NCI-H82 (cell line): ENCODE measurements at regions not wholly inside any gene's neighbourhood (a gene's known extent, or its start where the extent isn't known, plus 50 kb on each side); places are given as distances from the start of the nearest gene placed in this dataset.
A peak's percentile ranks its signal among the peaks of the same experiment; 100 is the strongest.

ENCODE experiments used
- DNase-seq: peaks from one replicate; lab custom pipeline; 2025; lab: John Stamatoyannopoulos, UW

DNA sequence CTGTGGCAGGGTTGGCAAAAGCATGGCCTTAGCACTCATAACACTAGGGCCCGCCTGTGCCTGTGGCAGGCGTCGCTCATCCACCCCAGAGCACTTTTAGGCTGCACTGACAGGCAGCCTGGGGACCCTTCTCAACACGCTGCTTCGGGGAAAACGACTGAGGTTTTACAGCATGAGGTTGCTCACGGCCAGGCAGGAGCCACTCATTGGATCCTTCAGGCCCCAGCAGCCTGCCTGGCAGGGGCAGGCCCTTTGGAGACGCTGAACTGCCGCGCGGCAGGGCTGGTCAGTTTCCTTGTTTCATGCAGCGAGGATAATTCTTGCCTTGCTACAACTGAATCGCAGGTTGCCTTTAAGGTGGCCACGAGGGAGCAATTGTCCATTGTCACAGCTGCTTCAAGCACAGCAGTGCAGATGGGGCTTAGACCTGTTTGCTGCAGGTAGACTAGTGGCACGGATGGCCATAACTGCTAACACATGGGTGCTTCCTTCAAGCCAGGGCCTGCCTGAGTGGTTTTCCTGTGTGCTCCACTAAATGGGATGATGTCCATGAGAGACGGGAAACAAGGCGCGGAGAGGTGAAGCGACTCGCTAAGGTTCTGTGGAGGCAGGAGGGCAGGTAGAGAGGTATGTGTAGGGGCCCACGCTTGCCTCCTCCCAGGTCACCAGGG lies 49.9 kb upstream of the HS6ST1 start:
- no peak for DNase-seq

DNA sequence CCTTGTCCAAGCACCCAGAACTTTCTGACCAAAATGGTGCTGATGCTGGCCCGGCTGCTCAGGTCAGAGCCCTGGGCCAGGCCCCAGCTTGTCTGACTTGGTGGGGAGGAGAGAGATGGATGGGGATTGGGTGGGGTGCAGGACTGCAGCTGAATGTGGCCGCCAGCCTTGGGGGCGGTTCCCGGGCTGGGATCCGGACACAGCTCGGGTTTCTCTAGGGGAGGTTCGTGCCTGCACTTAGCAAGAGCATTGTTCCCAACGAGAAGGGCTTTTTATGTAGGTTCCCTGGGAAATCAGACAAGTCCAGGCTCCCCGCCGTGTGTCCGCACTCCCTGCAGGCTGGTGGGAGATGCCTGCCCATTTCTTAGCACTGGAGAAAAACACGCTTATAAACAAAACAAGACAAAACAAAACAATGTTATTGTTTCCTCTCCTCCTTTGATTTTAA lies 50.5 kb upstream of the HS6ST1 start:
- no peak for DNase-seq

DNA sequence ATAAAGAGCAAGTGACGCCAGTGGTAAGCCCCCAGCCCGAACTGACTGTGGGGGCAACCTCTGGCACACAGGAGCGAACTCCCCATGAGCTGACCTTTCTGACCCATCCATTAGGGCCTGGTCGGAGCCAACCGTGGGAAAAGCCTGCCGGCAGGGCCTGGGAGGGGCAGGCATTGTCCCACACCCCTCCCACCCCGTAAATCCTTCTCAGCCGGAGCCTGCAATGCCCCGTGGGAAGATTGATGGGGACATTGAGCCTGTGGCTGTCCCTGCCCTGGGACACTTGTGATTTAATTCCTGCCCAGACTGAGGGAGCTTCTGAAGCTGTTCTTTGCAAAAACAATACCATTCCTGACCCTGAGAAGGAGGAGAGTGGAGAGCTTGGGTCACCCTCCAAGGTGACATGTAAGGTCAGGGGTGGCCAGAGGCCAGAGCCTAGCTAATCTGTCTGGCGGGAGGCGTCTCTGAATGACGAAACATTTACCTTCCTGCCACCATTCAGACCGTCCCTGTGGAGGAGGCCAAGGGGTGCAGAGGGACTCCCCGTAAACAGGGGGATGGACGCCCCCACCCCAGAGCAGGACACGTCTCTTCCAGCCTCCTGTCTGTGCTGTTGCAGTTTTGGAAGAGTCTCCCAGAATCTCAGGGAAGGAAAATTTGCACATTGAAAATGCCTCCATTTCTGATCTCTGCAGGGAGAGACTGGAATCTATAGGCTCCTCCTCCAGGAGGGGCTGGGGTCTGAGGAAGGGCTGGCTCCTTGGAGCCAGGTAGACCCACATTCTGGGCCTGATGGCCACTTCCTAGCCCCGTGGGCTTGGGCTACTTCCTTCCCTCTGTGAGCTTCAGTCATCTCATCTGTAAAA lies 51.2 kb upstream of the HS6ST1 start:
- no peak for DNase-seq

DNA sequence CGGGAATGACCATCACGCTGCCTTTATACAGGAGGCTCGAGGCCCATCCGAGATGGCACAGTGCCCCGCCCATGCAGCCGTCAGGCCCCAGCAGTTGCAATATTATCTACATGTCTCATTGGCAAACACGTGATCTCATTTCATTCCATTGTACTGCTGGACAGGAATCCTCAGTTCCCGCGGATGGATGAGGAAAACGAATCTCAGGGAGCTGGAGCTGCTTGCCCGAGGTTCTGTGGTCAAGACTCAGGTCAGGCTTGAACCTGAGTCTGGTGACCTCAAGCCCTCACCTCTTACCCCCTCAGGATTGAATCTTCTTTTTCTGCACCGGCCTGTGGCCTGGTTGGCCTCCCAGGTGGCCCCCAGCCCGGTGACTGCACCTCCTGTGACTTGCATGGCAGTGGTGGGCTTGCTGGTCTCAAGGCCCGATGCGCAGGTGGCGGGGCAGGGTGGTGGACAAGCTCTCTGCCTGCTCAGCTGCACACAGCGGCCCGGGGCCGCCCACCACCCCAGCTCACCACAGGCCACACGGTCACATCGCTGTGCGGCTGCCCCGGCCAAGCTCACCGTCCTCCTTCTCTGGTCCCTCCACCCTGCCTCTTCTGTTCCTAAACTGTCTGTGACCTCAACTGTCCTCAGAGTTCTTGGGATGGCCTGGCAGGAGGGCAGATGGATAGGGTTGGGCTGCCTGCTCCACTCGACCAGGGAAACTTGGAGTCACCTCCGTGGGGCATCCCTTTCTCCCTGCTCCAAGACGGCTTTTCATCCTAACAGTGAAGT lies 52.0 kb upstream of the HS6ST1 start:
- DNase-seq = no peak

DNA sequence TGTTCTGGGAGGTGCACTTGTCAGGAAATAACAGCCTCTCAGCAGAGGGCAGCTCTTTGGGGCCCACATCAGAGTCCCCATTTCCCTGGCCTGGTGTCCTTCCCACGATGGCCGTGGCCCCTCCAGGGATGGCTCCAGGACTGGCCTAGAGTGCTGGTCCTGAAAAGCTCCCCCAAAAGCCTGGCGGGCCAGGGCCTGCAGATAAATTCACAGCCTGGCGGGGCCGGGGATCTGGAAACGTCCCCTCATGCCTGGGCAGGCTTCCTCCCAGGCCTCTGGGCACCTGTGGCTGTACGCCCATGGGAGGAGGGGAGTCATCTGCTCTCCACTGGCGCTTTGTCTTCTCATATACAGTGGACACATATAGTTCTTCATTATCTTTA lies 52.6 kb upstream of the HS6ST1 start:
- DNase-seq = no peak

DNA sequence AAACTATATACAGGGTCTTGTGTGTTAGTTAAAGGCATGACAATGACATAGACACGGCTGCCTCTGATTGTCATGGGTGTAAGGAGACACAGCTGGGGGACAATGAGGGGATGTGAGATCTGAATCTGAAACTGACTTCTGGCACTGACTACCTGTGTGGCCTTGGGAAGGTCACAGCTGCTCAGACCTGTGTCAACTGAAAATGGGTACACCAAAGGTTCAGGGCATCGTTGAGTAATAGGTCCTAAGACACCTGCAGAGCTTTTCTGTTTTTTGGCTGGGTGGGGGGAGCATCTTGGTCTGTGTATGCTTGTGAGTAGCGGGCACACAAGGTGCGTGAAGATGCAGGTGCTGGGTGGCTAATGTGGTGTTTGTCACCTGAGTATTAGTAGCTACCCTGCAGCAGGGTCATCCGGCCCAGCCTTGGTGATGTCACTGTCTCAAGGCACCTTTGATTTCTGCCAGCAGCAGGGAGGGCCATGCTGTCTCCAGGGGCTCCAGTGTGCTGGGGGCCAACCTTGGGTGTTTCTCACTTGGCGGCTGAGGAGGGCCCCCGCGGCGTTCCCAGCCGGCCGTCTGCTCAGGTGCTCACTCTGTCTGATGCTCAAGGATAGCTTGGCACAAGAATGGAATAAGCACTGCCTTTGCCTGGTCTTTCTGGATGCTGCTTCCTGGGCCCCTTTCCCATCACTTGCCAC lies 53.1 kb upstream of the HS6ST1 start:
- DNase-seq = no peak

DNA sequence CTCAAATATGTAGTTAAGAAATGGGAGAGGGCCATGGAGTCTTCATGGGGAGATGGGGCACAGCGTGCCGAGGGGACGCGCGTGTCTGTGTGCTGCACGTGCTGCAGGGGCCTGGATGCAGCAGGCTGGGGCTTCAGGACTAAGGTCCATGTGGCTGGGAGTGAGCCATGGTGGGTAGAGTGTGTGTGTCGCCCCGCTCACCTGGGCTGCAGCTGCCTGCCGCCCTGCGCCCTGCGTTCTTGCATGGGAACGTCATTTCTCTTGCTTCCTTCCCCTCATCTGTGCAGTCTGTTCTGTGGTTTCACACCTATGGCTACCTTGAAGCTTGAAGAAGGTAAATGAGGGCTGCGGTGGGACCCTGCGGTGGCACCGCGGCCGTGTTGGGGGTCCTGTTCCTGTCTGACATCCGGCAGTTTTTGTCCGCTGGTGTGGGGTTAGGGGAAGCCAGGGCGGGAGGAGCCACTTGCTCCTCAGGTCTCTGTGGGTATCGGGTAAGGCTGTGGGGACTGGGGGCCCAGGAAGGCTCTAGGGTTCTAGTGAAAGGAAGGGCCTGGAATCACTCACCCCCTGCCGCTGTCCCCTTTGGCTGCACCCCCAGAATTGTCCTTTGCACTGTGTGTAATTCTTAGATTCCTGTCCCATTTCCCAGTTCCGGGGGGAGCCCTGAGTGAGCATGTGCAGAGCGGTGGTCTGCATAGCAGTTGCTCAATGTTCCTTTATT lies 54.1 kb upstream of the HS6ST1 start:
- DNase-seq = no peak

DNA sequence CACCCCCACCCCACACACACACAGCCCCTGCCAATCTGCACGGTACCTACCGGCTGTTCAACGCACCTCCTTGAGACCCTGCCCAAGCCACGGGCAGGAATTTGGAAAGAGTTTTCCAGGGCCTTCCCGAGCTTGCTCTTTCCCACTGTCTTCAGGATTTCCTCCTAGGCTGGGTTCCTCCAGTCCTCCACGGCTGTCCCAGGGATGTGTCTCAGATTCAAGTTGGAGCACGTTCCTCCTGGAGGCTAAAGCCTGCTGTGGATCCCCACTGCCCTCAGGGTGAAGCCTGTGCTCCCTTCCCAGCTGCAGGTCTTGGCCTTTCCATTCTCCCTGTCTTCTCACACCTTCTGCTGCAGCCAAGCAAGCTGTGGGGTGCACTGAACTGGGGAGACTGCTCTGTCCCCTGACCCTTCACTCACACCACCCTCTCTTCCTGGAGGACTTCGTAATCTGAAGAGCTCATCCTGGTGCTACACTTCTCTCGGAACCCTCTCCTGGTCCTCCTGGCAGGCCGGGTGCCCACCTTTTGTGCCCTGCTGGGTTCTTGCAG lies 54.9 kb upstream of the HS6ST1 start:
- no peak for DNase-seq

DNA sequence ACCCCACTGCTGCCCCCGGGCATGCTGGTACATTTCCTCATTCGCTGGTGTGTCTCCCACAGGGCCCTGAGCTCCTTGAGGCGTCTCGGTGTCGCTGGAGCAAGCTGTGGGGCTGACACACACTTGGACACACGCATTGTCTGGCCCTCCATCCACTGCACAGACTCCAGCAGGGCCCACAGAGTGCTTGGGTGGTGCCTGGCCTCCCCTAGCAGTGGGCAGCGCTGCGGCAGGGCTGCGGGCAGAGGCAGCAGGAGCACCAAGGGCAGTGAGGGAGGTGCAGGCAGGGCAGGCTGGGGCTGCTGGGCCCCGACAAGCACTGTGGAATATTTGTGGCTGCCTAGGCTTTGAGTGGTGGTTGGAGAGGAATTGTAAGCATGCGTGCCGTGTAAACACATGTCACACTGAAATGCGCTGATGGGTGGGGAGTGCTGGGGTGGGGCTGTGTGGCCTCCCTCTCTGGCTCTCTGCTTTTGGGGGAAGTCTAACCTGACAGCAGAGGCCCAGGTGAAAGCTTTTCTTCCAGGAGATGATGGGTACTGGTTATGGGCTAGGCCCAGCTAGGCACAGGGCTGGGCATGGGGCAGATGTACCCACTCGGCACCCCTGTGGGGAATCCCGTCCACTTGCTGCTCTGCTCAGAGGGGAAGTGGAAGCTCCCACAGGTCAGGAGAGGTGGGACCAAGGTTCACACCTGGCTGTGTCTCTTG lies 55.5 kb upstream of the HS6ST1 start:
- DNase-seq = no peak

DNA sequence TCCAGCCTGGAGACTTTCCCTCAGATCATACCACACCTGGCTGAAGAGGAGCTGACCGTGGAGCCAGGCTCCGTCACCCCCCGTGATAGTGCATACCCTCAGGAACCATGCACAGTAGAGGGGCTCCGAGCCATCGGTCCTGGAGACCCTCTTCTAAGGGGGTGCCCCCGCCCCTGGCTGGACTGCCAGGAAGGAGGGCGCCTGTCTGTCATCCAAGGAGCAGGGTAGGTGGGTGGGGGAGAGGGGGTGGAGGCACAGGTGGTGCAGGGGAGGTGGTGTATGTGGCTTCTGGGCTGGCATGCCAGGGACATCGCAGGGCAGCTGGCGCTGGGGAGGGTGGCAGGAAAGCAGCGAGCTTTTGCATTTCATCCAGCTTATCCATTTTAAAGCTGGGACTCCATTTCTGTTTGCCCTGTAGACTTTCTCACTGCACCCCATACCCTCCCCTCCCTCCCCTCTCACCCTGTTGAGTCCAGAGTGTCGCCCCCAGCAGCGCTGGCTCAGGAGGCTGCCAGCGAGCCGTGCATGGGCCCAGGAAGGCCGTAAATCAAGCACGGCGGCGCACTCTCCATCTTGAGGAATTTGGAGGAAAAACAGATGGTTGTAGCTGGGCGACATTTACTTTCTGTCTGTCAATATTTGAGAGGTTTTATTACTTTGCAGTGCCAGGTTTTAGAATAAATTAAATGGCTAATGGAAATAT lies 56.2 kb upstream of the HS6ST1 start:
- no peak for DNase-seq

DNA sequence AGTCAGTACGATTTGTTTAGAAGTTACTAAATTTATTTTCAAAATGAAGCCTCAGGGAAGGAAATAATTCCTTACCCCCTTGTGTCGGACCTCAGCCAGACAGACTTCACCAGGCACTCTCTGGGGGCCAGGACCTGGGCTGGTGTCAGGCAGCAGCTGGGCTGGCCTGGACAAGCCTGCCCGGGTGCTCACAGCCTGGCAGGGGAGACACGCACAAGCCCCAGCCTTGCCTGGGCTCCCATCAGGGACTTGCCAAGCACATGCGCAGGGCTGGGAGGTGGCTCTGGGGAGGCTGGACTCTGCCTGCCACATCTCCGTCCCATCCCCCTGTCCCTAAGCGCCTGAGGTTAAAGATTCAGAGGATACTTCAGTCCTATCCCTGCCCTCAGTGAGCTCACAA lies 56.8 kb upstream of the HS6ST1 start:
- no peak for DNase-seq

DNA sequence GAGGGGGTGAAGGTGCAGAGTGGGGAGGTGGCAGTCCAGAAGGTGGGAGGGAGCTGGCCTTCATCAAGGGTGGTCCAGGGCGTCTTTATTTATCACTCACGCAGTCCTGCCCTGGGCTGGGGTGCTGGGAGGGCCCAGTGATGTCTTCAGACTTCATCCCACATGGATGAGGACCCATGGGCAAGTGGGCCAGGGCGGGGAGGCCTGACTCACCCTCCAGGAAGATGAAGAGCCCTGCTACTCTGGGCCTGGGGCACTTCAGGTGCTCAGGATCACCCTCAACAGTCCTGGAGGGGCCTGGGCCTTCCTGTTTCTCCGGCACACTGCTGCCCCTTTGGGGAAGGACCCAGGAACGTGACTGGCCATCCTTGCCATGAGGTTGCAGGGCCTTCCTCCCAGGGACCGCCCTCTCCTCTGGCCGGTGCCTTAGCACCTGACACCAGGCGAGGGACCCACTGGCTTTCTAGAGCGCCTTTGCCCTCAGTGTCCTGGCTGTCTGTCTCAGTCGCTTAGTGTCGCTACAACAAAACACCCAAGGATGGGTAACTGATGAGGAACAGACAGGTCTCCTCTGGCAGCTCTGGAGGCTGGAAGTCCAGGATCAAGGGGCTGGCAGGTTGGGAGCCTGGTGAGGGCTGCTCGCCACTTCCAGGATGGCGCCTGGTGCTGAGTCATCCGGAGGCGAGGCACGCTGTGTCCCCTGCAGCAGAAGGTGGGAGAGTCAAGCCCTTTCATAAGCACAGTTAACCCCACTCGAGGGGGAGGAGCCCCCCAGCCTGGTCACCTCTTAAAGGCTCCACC lies 57.8 kb upstream of the HS6ST1 start:
- no peak for DNase-seq

DNA sequence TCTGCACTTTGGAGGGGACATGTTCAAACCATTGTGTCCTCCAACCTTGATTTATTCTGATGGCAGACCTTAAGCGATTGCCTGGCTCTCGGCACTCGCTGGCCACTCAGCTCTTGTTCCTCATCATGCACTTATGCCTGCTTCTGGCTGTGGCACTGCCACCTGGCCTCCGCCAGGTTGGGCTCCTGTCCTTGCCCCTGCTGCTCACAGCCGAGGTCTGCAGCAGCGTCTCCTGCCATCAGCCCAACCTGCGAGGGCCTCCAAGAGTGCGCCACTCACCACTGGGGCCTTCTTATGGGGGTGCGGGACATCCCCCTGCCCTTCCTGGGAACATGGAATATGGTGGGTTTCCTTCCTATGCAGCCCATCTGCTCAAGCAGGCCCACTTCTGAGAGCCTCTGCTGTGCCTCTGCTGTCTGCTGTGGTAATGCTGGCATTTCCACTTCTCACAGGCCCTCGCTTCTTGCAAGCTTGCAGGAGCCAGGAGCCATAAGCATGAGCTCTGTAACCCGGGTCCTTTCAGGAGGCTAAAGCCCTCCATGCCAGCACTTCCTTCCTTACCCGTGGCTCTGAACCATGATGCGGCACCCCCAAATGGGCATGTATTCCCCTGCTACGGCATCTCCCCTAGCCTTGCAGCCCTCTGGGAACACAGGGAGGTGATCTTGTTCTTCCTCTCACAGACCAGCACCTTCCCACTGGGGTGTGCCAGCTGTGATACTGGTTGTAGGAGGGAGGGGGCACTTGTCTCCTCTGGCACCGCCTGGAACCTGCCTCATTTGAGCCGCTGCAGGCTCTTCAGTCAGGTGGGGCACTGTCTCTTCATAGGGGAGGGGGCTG lies 58.6 kb upstream of the HS6ST1 start:
- no peak for DNase-seq

DNA sequence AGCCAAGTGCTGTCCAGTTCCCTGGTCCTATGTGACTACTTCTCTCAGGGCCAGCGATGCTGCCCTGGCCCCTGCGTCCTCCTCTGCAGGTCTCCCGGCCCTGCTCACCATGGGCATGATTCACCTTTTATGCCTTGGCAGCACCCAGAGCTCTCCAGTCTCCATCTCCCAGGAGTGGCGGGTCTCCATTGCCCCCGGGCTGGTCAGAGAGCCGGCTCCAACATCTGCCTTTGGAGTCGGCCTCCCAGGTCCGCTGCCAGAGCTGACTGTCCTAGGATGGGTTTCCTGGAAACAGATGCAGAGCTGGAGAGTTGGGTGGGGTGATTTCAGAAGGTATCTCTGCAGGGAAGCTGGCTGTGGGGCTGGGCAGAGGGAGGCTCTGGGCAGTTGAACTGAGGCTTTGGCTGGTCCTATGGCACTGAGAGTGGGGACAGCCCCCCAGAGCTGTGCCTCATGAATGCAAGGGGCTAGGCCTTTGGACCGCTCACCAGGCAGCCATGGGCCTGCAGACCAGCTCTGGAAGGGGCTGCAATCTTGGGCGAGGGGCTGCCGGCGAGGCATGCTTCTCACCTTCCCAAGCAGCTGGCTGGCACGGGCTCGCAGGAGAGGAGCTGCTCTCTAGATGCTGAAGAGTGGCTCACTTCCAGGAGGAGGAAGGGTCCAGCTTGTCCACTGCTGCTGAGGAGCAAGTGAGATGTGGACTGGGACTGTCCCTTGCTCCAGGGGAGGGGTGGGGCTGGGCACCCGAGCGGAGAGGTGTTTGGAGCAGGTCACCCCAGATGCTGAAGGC lies 59.8 kb upstream of the HS6ST1 start:
- DNase-seq = no peak

DNA sequence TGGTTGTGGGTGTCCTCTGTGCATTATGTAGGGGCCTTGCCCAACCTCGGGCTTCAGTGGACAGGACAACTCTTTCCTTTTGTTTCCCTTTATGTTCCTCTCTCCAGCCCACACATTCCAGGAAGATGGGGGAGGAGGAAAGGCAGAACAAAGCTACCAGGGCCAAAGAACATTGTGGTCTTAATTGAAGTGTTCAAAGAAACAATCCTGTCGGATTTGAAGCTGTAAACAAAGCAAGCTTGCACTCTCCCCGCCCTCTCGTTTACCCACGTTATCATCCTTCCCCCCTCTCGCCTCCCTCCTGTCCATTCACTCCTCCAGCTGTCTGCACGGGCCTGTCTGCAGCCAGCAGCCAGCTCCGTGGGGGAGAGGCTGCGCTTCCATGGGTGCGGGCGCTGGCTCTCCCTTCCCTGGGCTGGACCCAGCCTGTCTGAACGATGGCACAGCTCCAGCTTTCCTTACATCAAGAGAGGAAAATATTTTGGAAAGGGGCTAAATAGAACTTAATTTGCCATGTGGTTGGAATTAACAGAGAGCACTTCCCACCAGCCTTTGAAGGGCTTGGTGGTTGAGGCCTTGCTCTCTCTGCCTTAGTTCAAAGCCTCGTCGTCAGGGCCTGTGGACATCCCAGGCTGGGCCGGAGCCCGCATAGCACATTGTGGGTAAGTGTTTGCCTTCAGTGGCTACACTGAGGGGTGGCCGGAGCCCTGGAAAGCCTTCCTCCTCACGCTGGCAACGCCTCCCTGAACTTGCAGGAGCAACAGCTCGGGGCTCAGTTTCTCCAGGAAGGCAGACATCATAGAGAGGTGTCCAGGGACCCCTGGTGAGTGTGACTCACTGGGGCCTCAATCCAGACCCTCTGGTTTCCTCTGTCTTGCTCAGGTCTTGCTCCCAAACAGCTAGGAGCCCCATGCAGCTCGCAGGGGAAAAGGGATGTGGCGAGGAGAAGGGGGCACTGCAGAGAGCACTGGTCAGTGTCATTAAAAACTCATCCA lies 60.6 kb upstream of the HS6ST1 start:
- peak; percentile 49 for DNase-seq
